Activated gamma-delta T cell treated with Interleukin-2 at 50 U/mL for 16 hours (primary cell): ENCODE measurements at regions not wholly inside any gene's neighbourhood (a gene's known extent, or its start where the extent isn't known, plus 50 kb on each side); places are given as distances from the start of the nearest gene placed in this dataset.

Experiments
- DNase-seq: peaks from one replicate; pipeline ENCODE4 v3.0.0-alpha.2; 2020

DNA sequence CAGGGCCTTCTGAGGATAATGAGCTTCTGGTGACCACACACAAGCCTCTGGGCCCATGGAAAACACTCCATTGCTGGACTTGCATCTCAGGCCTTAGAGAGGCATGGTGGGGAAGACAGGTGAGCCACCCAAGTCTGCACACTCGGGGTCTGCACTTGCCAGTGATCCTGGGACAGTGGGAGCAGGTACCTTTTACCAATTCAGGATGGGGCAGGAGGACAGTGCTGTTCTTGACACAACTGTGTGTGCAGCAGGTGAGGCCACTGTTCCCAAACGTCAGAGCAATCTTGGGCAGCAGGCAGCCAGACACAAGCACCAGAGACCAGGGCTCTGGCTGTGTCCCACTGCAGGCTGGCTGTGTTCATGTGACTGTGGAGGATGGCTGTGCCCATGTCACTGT lies 221.3 kb downstream of the ERMARD start:
- DNase-seq = no peak

DNA sequence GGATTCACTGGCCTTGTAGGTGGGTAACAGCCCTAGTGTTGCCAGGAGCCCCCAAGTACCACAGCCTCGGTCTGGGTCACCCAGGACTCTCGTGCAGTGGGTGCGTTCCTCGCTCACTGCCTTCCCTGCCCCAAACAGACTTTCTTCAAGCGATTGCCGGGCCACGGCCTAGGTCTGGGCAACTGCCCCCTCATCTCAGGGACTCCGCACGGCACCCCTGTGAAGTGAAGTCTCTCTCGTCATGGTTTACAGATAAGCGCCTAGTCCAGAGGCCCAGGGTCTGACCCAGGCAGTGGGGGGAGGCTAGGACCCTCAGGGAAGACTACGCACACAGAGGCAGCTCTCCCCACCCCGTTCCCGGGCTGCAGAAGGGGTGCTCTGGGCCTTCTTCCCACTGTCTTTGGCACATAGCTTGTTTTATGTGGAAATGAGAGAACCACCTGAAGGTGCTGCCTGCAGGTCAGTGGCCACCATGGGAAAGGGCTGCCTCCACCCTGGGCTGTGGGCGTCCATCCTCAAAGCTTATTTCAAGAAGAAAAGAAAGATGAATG lies 220.8 kb downstream of the ERMARD start:
- no peak for DNase-seq

DNA sequence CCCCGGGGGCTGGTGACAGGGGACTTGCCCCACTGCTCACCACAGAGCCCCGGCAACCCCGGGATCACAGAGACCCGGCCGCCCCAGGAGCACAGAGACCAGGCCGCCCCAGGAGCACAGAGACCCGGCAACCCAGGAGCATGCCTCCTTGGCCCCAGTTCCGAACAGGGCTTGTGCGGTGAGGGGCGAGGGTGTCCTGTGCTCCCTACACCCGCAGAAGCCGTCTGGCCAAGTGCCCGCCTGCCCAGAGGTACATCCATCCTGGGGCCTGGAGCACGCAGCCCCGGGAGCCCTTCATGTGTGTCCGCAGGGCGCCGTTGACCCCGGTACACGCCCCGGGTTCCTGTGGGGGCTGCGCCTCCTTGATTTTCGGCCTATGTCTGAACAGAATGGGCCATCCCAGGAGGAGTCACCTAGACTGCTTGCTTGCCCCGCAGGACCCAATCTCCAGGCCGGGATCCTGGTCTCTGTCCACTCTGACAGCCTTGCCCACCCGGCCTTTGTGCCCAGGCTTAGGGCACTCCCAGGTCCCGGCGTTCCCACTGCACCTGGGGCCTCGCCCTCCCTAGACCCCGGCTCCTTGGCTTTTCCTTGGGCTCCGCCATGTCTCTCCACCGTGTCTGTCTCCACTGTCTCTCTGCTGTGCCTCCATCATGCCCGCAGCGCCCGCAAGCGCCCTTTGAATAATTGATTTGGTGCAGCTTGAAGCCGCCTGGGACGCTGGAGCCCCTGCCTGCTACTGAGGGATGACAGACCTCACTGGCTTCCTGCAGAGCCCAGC lies 219.8 kb downstream of the ERMARD start:
- no peak for DNase-seq

DNA sequence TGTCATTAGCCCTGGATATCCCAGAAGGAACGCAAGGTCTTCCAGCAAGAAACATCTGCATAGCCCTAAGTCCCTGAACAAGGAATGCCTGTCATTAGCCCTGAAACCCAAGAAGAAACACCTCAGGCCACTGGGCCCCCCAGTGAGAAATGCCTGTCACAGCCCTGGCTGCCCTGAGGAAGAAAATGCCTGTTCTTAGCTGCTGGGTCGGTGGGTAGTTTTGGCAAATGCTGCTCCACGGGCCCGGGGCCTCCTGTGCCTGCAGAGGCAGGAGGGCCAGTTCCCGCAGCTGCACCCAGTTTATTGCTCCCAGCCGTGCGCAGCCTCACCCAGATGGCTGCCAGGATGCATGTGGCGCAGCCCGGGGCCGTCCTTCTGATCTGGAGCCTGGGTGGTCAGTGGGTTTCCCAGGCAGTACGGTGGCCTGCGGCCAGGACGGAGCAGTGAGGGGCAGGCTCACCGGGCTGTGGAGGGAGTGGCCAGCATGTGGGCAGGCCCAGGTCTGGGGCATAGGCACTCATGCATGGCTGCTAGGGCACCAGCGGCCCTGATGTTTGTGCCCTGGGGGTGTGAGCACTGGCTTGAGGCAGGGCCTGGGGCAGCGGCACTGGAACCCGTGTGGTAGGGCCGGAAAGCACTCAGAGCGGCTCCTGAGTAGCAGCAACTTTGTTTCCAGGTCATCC lies 219.0 kb downstream of the ERMARD start:
- no peak for DNase-seq

DNA sequence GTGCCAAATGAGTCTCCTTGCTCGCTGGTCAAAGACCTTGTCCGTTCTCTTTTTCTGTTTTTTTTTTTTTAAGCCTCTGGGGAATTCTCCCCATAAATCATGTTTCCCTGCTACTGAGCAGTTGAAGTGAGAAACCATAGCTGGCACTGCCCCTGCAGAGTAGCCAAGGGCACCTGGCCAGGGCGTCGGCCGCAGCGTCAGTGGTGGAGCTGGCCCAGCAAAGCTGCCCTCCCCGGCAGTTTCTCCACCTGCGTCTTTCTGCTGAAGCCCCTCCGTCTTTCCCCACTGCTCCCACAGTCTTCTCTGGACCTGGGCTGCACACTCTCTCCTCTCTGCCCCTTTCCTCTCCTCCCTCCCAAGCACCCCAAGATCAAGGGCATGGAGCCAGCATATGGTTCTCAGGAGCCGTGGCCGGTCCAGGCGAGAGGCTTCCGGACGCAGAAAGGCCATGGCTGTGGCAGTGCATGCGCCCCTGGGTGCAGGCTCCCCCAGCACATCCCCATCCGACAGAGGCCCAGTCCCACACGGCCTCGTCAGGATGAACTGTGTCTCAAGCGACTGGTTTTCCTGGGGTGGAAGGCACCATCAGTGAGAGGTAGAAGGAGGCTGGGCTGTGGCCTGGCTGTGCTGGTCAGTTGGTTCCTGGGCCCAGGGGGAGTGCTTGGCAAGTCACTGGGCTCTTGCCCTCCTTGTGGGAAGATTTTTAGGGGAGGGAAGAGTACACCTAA lies 218.1 kb downstream of the ERMARD start:
- DNase-seq = no peak

DNA sequence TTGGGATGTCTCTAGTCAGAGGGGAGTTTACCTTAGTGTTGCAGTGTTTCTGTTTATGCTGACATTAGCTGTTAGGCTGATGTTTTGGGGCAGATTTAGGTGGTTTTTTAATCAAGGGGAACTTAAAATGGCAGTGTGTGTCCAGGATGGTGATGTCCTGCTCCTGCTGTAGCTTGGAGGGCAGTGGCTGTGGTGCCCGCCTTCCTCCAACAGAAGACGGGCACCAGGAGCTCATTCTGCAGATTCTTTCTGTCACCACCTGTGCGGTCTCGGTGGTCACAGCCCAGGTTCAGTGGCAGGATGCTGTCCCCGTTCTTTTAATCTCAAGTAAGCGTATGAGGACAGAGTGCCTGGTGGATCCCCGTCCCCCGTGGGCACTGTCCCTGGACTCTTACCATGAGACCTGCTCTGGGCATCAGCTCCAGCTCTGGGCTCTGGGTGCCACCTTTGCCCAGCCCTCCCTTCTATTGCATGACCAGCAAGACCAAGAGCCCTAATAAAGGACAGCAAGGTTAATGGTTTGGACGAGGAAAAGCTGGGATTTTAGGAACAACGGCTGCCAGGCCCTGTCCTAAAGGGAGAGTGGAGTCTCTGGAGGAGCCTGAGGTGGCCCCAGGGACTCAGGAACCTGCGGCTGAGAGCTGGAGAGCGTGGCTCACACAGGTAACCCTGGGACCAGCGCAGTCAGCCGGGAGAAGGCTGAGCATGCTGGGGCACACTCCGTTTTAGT lies 217.3 kb downstream of the ERMARD start:
- no peak for DNase-seq

DNA sequence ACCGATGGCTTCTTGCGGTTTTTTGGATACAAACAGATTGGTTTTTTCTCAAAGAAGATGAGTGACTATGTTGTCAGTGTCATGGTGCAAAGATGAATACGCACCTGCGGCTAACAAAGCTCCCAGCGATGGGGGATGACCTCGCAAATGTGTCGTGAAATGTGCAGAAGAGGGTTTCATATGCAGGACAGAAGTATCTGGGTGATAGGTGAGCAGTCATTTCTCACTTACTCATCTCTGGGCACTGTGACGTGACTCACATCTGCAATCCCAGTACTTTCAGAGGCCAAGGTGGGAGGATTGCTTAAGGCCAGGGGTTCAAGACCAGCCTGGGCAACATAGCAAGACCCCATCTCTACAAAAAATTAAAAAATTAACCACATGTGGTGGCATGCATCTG lies 216.3 kb downstream of the ERMARD start:
- DNase-seq = no peak

DNA sequence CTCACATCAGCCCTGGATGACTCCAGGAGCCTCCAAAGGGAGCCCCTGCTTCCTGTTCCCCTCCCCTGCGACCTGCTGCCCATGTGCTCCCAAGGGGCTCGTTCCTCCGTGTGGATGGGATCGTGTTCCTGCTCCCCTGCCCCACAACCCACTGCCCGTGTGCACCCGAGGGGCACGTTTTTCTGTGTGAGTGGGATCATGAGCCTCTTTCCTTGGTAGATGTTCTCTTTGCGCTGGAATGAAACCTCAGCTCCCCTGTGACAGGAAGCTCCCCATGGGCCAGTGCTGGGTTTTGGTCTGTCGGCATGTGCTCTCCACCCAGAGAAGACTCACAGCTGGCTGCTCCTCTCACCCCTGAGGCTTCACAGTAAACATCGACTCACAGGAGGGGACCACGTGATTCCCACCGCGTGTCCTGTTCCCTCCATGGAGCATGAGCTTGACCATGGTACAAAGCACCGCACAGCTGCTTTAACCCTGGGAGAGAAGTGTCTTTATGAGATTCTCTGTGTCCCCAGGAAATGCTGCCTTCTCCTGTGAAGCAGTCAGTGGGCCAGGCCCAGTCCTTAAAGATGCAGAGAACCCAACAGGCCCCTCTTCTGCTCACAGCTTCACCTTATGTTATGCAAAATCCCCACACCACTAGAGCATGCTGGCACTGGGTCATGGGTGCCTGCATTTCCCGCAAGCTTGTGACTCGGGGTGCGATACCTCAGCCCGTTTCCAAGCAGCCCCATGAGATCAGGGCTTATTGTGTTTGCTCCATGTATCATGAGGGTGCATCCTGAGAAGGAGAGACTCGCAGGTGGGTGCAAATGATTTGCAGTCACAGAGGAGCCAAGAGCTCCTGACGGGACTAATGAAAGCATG lies 215.1 kb downstream of the ERMARD start:
- DNase-seq = no peak

DNA sequence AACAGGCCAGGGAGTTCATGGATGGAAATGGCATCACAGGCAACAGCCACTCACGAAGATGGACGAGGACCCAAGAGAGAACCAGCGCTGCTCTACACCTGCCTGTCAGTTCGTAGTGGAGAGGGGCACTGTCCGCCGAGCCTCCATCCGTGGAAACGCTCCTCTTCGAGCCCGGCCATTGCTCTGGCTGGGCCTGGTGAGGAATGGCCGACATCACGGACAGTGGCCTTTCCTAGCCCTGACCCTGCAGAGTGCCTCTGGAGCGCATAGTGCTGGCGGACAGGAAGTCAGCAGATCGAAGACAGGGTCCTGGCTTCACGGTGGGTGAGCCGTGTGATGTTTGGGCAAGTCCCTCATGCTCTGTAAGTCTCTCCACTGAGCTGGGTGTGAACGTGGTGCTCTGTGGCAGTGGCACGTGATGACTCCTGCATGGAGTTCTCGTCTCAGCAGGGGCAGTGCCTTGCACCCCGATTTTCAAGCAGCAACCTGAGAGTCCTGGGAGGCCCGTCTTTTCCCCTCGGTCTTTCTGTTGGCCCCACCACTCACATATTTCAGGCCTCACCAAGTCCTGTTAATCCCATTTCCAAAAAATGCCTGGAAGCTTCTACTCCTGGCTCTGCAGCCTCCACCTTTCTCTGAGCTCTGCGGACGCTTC lies 214.4 kb downstream of the ERMARD start:
- no peak for DNase-seq

DNA sequence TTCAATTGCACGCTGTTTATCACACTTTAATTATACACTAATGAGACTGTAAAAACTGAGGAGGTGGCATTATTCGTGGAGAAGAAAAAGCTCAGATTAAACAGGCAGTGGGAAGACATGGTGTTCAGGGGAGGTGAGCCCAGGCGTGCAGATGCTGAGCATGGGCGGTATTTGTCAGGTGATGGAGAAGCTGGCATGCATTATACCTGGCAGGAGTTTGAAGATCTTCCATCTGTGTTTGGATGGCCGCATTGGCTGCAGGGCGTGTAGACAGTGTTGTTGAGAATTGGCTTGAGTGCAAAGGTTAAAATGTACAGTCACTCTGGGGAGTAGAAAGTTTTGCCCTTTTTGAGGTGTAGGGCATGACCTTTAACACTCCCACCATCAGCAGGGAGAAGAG lies 213.8 kb downstream of the ERMARD start:
- no peak for DNase-seq

DNA sequence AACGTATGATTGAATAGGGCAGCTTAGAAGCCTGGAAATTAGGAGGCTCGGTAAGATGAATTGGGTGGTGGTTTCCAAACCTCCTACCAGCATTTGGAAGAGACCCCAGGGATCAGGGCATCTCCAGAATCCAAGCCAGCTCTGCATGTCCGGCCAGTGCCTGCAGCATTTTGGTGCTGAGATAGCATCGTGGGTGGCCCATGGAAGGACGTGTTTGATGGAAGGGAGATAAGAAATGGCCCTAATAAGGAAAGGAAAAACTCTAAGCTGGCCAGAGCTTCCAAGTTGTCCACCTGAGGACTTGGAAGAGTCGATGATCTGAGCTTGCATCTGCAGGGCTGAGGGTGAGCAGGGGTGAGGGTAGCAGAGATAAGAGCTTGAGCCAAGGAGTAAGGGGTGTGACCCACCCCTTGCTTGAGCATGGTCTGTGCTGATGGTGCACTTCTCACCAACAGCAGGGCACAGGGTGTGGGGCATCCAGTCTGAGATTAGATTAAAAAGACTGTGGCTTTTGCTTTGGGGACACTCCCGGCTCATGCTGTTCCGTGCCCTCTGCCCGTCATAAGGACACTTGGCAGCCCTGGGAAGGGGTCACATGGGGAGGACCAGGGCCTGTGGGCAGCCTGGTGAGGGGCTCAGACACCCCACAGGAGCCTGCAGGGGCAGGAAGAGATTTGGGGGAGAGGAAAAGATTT lies 213.2 kb downstream of the ERMARD start:
- DNase-seq = no peak

DNA sequence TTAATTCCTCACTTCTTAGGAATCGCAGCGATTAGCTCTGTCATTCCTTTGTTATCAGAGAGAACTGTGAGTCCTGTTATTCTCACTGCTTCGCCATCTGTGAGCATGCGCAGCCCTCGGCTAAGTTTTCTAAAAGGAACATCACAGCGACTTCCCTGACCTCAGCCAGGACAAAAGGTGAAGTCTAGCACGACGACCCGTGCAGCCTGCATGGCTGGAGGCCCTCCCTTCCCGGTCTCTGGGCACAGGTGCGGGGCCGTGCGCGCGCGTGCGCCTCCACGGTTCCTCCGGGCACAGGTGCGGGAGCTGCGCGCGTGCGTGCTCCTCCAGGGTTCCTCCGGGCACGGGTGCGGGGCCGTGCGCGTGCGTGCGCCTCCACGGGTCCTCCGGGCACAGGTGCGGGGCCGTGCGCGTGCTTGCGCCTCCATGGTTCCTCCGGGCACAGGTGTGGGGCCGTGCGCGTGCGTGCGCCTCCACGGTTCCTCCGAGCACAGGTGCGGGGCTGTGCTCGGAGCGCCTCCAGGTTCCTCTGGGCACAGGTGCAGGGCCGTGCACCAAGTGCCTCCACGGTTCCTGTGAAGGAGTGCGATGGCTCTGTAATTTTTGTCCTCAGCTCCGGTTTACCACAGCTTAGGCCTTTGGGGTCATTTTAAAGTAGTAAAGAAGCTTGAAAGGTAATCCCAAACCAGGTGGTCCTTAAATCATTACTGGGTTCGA lies 212.3 kb downstream of the ERMARD start:
- DNase-seq = no peak

DNA sequence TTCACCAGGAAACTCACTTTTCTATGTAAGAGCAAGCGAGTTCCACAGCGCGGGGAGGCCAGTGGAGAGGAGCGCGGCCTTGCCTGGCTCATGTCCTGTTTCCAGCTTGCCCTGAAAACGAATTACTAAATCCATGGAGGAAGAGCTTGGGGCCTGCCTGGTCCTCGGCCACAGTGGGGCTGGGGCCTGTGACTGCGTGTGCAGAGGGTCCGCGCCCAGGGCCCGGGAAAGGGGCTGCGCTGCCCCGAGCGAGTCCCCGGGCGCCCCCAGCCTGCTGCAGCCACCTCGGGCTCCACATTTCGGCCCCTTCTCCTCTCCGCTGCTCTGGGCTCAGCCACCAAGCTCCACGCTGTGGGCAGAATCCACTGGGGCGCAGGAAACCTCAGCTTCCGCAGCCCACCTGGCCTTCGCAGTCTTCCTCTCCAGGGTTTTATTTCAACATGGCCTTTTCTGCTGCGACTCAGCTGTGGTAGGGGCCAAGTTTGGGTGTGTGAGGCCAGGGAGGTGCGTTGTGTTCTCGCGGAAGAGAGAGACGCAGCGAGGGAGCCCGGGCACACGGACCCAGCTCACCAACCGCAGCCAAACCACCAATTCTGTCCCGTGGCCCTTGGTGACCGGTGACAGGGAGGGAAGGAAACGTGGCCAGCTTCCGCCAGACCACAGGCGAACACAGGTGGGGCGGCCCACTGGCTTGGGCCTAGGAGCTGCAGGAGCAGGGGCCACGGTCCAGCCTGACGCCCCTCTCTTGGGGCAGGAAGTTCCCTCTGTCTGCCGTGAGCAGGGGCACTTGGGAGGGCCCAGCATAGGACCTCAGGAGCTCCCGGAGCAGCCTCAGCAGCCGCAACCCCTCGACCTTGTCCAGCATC lies 211.4 kb downstream of the ERMARD start:
- DNase-seq = no peak

DNA sequence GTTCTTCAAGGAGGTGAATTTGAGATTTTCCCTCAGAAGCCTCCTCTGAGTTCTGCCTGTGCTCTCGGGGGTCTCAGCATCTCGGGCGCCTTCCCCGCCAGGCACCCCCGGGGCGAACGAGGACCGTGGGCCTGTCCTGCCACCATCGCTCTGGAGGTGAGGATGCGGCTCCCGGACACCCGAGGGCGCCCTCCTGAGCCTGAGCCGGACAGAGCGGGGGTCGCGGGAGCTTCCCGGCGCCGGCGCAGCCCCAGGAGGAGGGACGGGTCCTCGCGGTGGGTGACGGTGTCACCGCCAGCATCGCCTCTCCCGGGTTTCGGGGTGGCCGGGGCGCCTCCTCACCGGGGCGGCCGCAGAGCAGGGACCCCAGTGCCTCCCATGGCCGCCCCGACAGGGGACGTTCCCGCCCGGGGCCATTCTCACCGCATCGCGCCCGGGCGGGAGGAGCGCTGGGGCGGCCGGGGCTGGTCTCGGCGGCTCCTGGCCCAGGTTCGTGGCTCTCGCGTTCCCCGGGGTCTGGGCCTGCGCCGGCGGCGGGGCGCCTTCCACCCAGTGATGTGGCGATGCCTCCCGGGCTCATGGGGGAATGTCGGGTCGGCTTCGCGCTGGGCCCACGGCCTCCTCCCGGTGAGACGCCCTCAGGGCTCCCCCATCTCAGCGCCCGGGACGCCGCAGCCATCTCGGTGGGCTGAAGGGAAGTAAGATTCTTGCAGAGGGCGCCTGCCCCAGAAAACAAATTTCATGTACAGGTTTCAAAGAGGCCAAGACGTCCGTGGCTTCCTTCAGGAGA lies 210.5 kb downstream of the ERMARD start:
- no peak for DNase-seq

DNA sequence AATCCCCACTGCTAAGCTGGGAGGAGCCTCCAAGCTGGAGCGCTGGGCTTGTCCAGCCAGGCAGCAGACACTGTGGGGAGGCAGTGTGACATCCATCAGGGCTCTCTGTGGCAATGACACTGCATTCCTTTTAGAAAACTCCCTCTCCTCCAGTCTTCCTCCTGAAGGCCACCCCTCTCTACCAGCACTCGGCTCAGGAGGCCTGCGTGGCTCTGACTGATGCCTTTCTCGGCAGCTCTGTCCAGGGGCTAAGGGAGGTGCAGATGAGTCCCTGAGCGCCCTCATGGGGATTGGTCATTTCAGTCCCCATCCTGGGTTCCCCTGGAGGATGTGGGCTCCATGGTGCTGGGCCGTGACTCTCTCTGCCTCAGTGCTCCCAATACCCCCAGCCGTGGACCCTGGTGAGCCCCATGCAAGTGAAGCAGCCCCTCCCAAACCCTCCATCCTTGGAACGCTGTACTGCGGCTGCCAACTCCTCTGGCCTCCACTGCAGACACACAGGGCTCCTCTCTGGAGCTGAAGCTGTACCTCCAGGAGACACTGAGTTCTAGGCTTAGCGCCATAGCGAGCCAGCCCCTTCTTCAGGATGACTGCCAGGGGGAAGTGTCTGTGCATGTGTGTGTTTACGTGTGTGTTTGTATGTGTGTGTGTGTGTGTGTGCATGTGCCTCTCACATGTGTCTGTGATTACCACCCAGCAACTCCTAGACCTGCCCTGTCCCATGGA lies 209.6 kb downstream of the ERMARD start:
- DNase-seq = no peak

DNA sequence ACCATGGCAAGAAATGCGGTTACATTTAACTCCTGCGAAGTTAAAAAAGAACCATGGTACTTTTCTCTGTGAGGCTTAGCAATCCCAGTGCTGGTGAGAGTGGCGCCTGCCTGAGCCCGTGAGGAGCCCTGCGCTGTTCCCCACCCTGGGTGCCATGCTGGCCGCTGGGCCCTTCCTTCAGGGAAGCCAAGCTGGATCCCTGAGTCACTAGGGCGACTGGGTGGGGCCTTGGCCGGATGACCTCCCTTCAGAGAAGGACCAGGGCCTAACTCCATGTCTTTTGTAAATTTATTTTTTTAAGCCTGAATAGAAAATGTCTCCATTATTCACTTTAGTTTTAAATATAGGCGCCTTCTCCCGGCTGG lies 209.1 kb downstream of the ERMARD start:
- no peak for DNase-seq

DNA sequence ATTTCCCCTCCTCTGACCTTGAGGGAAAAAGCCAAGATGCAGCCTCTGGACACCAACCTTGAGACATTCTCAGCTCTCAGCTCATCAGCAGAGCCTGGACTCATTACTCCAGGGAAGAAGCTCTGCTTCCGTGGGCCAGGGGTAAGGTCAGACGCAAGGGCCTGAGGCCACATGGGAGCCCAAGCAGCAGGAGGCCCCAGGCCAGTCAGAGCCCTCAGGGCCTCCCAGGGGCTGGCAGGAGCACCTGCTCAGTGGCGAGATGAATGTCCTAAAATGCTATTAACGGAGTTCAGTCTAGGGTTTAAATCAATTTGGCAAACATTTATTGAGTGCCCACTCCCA lies 208.6 kb downstream of the ERMARD start:
- no peak for DNase-seq
